ENCODE measurements at regions not wholly inside any gene's neighbourhood (a gene's known extent, or its start where the extent isn't known, plus 50 kb on each side); places are given as distances from the start of the nearest gene placed in this dataset.

- TF ChIP-seq, protein P1, sequence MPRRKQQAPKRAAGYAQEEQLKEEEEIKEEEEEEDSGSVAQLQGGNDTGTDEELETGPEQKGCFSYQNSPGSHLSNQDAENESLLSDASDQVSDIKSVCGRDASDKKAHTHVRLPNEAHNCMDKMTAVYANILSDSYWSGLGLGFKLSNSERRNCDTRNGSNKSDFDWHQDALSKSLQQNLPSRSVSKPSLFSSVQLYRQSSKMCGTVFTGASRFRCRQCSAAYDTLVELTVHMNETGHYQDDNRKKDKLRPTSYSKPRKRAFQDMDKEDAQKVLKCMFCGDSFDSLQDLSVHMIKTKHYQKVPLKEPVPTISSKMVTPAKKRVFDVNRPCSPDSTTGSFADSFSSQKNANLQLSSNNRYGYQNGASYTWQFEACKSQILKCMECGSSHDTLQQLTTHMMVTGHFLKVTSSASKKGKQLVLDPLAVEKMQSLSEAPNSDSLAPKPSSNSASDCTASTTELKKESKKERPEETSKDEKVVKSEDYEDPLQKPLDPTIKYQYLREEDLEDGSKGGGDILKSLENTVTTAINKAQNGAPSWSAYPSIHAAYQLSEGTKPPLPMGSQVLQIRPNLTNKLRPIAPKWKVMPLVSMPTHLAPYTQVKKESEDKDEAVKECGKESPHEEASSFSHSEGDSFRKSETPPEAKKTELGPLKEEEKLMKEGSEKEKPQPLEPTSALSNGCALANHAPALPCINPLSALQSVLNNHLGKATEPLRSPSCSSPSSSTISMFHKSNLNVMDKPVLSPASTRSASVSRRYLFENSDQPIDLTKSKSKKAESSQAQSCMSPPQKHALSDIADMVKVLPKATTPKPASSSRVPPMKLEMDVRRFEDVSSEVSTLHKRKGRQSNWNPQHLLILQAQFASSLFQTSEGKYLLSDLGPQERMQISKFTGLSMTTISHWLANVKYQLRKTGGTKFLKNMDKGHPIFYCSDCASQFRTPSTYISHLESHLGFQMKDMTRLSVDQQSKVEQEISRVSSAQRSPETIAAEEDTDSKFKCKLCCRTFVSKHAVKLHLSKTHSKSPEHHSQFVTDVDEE (CRISPR knock-in tag; IDR thresholded peaks at IDR 0.05) = no peak
- TF ChIP-seq CSDC2 (CRISPR knock-in tag; IDR thresholded peaks at IDR 0.05) (no peak), TOX (CRISPR knock-in tag; IDR thresholded peaks at IDR 0.05; ENCODE audit: borderline replicate concordance) (no peak)
Observed at GRCh38 chr13:65609350-65609749, 1620.8 kb downstream of the PCDH9 start (continued).

DNA sequence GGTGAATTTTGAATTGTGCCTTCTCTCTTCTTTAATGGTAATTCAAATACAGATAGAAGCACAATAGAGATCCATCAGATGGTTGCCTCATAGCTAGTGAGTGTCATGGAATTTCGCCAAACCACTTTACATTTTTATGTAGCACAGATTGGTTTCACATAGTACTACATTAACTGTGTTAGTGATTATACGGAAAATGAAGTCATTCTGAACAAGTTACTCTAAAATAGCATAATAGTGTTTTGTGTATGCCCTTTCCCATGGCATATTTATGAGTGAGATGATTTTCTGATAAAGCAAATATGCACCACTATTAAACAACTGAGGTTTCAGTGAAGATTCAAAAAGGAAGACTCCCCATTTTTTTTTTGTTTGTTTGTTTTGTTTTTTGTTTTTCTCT lies 1623.5 kb downstream of the PCDH9 start:
- ATAC-seq = peak; percentile 70

DNA sequence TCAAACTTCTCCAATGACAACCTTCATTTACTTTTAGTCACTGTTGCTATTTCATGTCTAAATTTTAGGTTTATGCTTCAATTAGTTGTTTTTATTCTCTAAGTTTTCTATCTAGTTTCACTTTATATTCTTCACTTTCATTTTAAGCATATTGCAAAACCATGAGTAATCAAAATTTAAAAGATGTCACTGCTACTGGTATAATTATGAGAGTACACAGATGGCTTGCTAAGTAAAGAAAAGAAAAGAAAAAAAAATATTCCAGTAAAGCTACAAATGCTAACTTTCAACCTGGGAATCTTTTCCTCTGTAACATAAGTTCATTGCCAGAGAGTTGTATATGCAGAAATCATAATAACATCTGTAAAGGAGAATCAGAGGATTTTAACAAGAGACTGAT lies 1624.7 kb downstream of the PCDH9 start:
- ATAC-seq = no peak
- TF ChIP-seq, protein P1 (CRISPR knock-in tag; IDR thresholded peaks at IDR 0.05) = no peak
- TF ChIP-seq ZNF565 (CRISPR knock-in tag; conservative IDR thresholded peaks at IDR 0.05; ENCODE audit: low read depth) (no peak), GLIS3 (CRISPR knock-in tag; IDR thresholded peaks at IDR 0.05) (no peak), ZC3H10 (CRISPR knock-in tag; IDR thresholded peaks at IDR 0.05) (no peak), PPARA (CRISPR knock-in tag; IDR thresholded peaks at IDR 0.05; ENCODE audit: borderline replicate concordance) (no peak), CSDC2 (CRISPR knock-in tag; IDR thresholded peaks at IDR 0.05) (no peak), ESRRG (CRISPR knock-in tag; IDR thresholded peaks at IDR 0.05) (no peak), TCF4 (CRISPR knock-in tag; IDR thresholded peaks at IDR 0.05; ENCODE audit: borderline replicate concordance) (no peak), ARNTL (CRISPR knock-in tag; IDR thresholded peaks at IDR 0.05; ENCODE audit: borderline replicate concordance, low read depth) (no peak), SNAI2 (CRISPR knock-in tag; IDR thresholded peaks at IDR 0.05) (no peak), ZFP30 (CRISPR knock-in tag; IDR thresholded peaks at IDR 0.05) (no peak), ZNF70 (CRISPR knock-in tag; IDR thresholded peaks at IDR 0.05) (no peak), ZNF8 (CRISPR knock-in tag; IDR thresholded peaks at IDR 0.05) (no peak), ISL1 (CRISPR knock-in tag; IDR thresholded peaks at IDR 0.05) (no peak)
- TF ChIP-seq, protein P2, sequence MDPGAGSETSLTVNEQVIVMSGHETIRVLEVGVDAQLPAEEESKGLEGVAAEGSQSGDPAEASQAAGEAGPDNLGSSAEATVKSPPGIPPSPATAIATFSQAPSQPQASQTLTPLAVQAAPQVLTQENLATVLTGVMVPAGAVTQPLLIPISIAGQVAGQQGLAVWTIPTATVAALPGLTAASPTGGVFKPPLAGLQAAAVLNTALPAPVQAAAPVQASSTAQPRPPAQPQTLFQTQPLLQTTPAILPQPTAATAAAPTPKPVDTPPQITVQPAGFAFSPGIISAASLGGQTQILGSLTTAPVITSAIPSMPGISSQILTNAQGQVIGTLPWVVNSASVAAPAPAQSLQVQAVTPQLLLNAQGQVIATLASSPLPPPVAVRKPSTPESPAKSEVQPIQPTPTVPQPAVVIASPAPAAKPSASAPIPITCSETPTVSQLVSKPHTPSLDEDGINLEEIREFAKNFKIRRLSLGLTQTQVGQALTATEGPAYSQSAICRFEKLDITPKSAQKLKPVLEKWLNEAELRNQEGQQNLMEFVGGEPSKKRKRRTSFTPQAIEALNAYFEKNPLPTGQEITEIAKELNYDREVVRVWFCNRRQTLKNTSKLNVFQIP (CRISPR knock-in tag; IDR thresholded peaks at IDR 0.05; ENCODE audit: borderline replicate concordance, low read depth) = no peak
- TF ChIP-seq, protein P3, sequence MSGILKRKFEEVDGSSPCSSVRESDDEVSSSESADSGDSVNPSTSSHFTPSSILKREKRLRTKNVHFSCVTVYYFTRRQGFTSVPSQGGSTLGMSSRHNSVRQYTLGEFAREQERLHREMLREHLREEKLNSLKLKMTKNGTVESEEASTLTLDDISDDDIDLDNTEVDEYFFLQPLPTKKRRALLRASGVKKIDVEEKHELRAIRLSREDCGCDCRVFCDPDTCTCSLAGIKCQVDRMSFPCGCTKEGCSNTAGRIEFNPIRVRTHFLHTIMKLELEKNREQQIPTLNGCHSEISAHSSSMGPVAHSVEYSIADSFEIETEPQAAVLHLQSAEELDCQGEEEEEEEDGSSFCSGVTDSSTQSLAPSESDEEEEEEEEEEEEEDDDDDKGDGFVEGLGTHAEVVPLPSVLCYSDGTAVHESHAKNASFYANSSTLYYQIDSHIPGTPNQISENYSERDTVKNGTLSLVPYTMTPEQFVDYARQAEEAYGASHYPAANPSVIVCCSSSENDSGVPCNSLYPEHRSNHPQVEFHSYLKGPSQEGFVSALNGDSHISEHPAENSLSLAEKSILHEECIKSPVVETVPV (CRISPR knock-in tag; IDR thresholded peaks at IDR 0.05) = no peak
- TF ChIP-seq, protein P4, sequence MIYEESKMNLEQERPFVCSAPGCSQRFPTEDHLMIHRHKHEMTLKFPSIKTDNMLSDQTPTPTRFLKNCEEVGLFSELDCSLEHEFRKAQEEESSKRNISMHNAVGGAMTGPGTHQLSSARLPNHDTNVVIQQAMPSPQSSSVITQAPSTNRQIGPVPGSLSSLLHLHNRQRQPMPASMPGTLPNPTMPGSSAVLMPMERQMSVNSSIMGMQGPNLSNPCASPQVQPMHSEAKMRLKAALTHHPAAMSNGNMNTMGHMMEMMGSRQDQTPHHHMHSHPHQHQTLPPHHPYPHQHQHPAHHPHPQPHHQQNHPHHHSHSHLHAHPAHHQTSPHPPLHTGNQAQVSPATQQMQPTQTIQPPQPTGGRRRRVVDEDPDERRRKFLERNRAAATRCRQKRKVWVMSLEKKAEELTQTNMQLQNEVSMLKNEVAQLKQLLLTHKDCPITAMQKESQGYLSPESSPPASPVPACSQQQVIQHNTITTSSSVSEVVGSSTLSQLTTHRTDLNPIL (CRISPR knock-in tag; IDR thresholded peaks at IDR 0.05; ENCODE audit: low read depth) = no peak
- TF ChIP-seq, protein P5, sequence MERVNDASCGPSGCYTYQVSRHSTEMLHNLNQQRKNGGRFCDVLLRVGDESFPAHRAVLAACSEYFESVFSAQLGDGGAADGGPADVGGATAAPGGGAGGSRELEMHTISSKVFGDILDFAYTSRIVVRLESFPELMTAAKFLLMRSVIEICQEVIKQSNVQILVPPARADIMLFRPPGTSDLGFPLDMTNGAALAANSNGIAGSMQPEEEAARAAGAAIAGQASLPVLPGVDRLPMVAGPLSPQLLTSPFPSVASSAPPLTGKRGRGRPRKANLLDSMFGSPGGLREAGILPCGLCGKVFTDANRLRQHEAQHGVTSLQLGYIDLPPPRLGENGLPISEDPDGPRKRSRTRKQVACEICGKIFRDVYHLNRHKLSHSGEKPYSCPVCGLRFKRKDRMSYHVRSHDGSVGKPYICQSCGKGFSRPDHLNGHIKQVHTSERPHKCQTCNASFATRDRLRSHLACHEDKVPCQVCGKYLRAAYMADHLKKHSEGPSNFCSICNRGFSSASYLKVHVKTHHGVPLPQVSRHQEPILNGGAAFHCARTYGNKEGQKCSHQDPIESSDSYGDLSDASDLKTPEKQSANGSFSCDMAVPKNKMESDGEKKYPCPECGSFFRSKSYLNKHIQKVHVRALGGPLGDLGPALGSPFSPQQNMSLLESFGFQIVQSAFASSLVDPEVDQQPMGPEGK (CRISPR knock-in tag; IDR thresholded peaks at IDR 0.05; ENCODE audit: borderline replicate concordance) = no peak

More for the DNA sequence above, 1623.5 kb downstream of the PCDH9 start:
- TF ChIP-seq TOX (CRISPR knock-in tag; IDR thresholded peaks at IDR 0.05; ENCODE audit: borderline replicate concordance) = 0 out of 2 replicates have a peak, but pooled peaks have one; percentile 25
- no peak for TF ChIP-seq ZFP3 (CRISPR knock-in tag; IDR thresholded peaks at IDR 0.05)
- peak; percentile 87 for TF ChIP-seq ISL1 (CRISPR knock-in tag; IDR thresholded peaks at IDR 0.05)
